GM10266 (cell line): ENCODE measurements at regions not wholly inside any gene's neighbourhood (a gene's known extent, or its start where the extent isn't known, plus 50 kb on each side); places are given as distances from the start of the nearest gene placed in this dataset.

Source experiments
- DNase-seq: peaks from one replicate; pipeline ENCODE4 v3.0.0; 2012; ENCODE audit errors: extremely low spot score
- TF ChIP-seq, protein P1 (sequence below): IDR thresholded peaks from 2 replicates; pipeline ENCODE4 v1.5.1; 2012; ENCODE audit warnings: mild to moderate bottlenecking, low read depth; ENCODE audit not compliant: control insufficient read depth, insufficient read depth; ENCODE audit errors: missing control alignments

DNA sequence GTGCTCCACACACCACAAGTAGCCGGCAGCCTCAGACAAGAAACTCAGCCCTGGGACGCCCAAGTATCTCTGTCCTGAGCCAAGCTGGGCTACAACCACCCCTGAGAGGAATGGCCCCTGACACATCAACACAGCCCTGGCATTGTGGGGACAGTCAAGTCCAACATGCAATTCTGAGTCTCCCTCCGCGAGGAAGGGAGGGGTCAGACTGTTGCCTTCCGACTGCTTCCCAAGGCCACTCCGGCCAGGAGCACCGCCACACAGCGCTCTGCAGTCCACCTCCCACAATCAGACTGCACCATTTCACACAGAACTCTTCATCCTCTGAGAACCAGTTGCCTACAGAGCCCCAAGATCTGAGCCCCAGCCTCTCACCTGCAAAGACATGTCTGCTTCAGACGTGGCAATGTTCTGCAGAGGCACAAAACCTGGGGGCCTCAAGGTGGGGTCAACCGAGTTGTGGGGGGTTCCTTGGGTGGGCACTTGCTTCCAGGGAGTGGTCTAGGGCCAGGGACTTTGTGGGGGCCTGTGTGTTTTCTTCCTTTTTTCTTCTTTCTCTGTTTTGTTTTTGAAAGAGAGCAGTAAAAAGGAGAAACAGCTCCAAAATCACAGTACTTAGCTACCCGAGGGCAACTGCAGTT, 76.7 kb upstream of the SALL3 start:
- no peak for DNase-seq
- TF ChIP-seq, protein P1, sequence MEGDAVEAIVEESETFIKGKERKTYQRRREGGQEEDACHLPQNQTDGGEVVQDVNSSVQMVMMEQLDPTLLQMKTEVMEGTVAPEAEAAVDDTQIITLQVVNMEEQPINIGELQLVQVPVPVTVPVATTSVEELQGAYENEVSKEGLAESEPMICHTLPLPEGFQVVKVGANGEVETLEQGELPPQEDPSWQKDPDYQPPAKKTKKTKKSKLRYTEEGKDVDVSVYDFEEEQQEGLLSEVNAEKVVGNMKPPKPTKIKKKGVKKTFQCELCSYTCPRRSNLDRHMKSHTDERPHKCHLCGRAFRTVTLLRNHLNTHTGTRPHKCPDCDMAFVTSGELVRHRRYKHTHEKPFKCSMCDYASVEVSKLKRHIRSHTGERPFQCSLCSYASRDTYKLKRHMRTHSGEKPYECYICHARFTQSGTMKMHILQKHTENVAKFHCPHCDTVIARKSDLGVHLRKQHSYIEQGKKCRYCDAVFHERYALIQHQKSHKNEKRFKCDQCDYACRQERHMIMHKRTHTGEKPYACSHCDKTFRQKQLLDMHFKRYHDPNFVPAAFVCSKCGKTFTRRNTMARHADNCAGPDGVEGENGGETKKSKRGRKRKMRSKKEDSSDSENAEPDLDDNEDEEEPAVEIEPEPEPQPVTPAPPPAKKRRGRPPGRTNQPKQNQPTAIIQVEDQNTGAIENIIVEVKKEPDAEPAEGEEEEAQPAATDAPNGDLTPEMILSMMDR: no peak

DNA sequence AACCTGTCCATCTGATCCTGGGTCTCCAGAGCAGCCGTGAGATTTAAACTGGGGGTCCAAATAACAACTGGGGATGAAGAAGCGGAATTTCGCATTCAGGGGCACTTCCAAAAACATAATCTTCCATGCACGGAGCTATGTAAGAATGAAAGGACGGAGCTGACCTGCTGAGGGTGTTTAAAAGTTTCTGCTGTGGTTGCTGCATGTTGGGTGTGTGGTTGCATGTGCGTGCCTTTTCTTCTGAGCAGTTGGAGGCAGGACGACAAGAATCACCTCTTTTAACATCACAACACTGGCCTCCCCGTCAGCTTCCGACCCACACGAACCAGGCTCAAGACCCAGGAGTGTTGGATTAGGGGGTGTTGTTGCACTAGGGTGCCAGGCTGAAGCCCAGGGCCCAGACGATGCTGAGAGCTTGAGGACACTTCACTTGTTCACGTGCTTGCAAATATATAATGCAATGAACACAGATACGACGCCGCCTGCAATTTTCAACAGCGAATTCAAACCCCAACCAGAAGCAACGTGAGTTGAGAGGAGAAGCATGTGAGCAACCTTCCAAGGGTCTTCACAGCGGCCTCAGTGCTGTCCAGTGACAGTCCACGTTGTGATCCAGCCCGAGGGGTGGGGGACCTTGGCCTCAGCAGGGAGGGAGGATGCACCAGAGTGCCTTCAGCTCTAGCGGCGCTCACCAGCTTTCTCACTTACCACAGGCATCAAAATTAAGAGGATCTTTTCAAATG, 76.0 kb upstream of the SALL3 start:
- TF ChIP-seq, protein P1: no peak

DNA sequence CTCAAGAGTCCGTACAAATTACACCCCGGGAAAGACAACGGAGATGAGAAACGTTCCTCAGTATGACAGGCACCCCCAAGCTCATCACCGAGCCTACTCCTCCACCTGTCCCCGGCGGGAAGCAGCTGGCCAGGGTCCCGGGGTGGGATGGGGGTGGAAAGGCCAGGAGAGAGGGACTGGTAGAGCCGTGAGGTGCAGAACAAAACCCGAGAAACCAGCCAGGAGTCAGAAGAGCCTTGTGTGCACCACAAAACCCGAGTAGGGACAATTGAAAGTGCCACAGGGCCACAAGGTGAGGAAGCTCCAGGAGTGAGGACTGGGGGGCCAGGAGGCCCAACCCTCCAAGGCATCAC, 75.5 kb upstream of the SALL3 start:
- no peak for DNase-seq
- TF ChIP-seq, protein P1: no peak

More for the DNA sequence above, 76.0 kb upstream of the SALL3 start:
- no peak for DNase-seq

DNA sequence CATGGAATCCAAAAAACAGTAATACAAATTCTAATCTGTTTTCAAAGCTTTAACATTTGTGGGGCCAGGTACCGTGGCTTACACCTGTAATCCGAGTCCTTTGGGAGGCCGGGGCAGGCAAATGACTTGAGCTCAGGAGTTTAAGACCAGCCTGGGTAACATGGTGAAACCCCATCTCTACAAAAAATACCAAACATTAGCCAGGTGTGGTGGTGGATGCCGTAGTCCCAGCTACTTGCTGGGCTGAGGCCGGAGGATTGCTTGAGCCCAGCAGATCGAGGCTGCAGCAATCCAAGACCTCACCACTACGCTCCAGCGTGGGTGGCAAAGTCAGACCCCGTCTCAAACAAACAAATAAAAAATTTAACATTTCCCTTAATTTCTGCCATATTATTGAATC, 74.3 kb upstream of the SALL3 start:
- DNase-seq: no peak
- TF ChIP-seq, protein P1: no peak

DNA sequence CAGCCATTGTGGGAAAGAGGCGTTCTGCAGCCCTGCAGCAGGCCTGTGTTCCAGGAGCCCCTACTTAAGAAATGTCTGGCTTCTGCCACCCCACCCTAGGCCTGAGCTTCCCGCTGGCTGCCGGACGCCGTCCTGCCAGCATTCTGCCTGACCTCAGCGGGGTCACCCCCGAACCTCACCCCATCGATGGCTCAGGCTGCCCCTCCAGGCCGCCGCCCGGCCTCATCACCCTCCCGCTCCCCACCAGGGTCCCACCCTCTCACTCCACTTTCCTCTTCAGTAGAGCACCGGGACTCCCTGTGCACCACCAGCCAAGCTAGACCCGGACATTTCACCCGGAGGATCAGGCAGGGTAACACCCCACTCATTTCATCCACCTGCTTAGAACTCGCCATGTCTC, 73.6 kb upstream of the SALL3 start:
- TF ChIP-seq, protein P1: no peak
- no peak for DNase-seq

DNA sequence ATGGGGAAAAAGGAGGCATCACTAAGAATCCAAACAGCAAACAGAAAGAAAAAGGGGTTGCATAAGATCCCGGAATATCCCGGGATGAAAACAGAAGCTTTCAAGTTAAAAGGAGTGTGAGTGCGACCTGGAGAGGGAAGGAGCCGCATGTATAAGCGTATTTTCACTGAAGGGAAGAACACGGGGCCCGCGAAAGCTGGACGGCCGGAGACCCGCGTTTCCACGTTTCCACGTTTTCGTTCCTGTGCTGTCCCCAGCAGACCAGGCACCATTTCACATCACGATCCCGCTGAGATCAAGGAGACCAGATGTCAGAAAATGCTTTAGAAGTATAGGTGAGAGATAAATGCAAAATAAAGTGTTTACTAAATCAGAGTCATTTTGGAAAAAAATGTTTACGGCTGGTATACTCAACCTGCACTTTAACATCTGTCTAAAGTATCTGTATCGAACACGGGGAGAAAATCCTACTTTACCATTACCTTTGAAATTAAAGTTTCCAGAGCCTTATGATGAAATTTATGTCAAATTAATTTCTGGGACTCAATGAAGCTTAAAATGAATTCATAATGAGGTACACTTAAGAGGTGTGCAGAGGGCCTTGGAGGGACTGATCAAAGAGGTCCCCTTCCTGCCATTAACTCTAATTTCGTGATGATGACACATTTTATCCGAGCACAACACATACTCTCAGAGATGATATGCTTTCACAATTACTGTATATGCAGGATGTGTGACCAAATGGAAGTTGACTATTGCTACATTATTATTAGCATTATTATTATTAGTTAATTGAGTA, 71.0 kb upstream of the SALL3 start:
- TF ChIP-seq, protein P1: no peak
- DNase-seq: no peak
